ENCODE measurements at regions not wholly inside any gene's neighbourhood (a gene's known extent, or its start where the extent isn't known, plus 50 kb on each side); places are given as distances from the start of the nearest gene placed in this dataset.

DNA sequence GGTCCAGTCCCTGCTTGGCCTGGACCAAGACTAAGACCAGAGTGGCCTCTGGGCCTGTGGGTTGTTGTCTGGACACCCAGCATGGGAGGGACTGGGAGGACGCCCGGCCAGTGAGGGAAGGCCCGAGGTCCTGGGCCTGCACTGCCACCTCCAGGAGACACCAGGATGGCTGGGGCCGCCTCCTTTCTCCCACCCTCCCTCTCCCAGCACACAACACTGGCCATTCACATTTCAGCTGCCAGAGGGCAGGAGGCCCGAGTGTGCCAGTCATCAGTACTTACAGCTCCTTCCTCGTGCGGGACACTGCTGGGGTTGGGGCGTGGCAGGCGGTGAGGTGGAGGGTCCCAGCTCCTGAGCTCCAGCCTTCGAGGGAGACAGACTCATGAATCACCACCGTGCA is 133.5 kb downstream of the ASB1 start:
- H3K9me3 Mint-ChIP-seq = no peaks in the 10 kb centered on the region
- intact Hi-C loops (cut with micrococcal nuclease) = no loop called here
- no peaks in the 10 kb centered on the region for H3K27me3 Mint-ChIP-seq

DNA sequence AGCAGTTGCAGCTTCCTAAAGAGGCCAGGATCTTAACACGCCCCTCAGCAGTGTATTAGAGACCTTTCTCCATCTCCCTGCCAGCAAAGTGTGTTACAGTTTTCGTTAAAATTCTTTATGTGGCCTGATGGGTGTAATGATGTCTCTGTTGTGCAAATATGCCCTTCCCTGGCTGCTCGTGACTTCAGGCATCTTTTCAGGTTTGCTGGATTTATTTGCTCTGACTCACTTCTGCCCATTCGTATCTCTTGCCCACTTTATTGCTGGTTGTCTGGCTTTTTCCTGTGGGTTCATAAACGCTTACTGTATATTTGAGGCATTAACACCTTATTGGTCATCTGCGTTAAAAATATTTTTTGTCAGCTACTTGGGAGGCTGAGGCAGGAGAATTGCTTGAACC is 134.5 kb downstream of the ASB1 start:
- Mint-ChIP-seq H3K4me1 (ENCODE audit: low read depth) (no peaks in the 10 kb centered on the region), H3K36me3 (ENCODE audit: low read depth) (no peaks in the 10 kb centered on the region), H3K27ac (no peak overlapping the region), H3K4me3 (no peak overlapping the region), H3K27me3 (no peaks in the 10 kb centered on the region), H3K9me3 (no peaks in the 10 kb centered on the region)
- intact Hi-C loops (cut with micrococcal nuclease) = no loop called here

More for the DNA sequence above, 133.5 kb downstream of the ASB1 start:
- no peak overlapping the region for H3K4me3 Mint-ChIP-seq
- peaks cover 8% of the 10 kb centered on the region for H3K4me1 Mint-ChIP-seq (ENCODE audit: low read depth)
- no peaks in the 10 kb centered on the region for H3K36me3 Mint-ChIP-seq (ENCODE audit: low read depth)
- H3K27ac Mint-ChIP-seq = no peak overlapping the region

DNA sequence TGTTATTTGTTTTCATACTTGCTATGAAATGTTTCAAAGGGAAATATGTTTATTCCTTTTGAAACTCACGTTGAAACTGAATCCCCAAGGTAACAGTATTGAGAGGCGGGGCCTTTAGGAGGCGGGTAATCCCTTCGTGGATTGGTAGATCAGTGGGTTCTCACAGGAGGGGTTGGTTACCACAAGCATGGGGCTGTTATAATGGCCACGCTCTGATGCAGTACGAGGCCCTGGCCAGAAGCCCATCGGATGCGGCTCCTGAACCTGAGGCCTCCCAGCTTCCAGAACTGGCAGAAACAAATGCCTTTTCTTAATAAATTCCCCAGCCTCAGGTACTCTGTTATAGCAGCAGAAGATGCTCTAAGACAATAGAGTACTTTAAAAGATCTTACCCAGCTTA is 135.7 kb downstream of the ASB1 start:
- H3K4me1 Mint-ChIP-seq (ENCODE audit: low read depth) = peaks cover 8% of the 10 kb centered on the region
- intact Hi-C loops (cut with micrococcal nuclease) = no loop called here
- no peaks in the 10 kb centered on the region for H3K36me3 Mint-ChIP-seq (ENCODE audit: low read depth)
- H3K4me3 Mint-ChIP-seq = no peak overlapping the region
- no peaks in the 10 kb centered on the region for H3K9me3 Mint-ChIP-seq
- no peaks in the 10 kb centered on the region for H3K27me3 Mint-ChIP-seq
- no peak overlapping the region for H3K27ac Mint-ChIP-seq

DNA sequence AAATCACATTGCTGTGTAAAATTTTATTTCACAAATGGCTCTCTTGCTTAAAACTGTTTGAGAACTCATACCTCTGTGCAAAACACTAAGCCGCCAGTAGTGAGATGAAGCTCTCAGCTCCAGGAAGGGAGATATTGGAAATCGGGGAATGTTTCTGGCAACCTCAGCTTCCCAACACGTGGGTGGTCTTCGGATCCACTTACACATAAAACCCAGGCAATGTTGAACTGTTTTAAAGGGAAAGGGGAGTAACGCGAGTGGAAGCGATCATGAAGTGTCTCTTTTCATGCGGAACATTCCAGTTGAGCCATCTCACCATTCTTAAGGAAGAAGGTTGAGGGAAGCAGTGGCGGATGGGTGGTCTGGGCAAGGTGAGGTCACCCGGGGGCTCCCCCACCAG is 136.8 kb downstream of the ASB1 start:
- Mint-ChIP-seq H3K36me3 (ENCODE audit: low read depth) (no peaks in the 10 kb centered on the region), H3K27me3 (no peaks in the 10 kb centered on the region), H3K4me3 (no peak overlapping the region), H3K9me3 (no peaks in the 10 kb centered on the region), H3K4me1 (ENCODE audit: low read depth) (peaks cover 10% of the 10 kb centered on the region), H3K27ac (no peak overlapping the region)
- intact Hi-C loops (cut with micrococcal nuclease) = no loop called here

DNA sequence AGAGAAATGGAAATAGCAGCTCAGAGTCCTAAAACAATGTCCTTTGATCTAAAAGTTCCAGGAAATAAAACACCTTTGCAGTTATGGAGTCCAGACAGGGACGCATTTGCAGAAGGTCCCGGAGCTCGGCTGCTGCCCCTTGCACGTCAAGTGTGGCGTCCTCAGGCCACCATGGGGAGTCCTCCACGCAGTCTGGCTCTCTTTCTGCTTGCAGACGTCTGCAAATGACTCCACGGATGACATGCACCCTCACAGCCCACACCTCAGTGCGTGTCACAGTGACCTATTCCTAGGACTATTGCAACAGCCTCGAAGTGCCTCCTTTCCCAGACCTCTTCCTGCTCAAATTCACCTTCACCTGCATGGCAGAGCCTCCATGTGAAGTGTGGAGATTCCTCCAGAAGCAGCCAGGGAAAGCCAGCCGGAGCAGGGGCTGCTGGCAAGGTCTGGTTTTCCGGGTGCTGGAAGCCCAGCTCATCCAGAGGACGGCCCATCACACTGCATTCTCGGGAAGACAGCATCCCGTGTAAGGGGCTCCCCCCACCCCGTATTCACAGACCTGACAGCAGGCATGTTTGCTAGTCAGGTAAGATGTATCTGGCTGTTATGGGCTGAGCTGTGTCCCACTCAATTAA is 137.7 kb downstream of the ASB1 start:
- no peak overlapping the region for H3K27ac Mint-ChIP-seq
- no peaks in the 10 kb centered on the region for H3K9me3 Mint-ChIP-seq
- no peak overlapping the region for H3K4me3 Mint-ChIP-seq
- no peaks in the 10 kb centered on the region for H3K36me3 Mint-ChIP-seq (ENCODE audit: low read depth)
- no peaks in the 10 kb centered on the region for H3K27me3 Mint-ChIP-seq
- peaks cover 16% of the 10 kb centered on the region for H3K4me1 Mint-ChIP-seq (ENCODE audit: low read depth)
- intact Hi-C loops (cut with micrococcal nuclease) = no loop called here

DNA sequence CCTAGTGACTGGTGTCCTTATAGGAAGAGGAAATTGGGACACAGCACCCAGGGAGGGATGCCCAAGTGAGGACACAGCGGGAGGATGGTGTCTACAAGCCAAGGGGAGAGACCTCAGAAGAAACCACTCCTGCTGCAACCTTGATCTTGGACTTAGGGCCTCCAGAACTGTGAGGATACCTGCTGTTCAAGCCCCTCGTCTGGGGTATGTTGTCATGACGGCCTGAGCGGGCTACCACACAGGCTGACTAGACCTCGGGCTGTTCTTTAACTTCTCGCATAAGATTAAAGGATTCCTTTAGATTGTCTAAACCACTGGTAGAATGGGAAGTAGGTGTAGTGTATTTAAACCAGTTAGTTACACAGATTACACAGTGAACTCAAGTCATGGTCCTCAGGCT is 138.3 kb downstream of the ASB1 start:
- no peak overlapping the region for H3K27ac Mint-ChIP-seq
- H3K9me3 Mint-ChIP-seq = no peaks in the 10 kb centered on the region
- H3K4me3 Mint-ChIP-seq = no peak overlapping the region
- intact Hi-C loops (cut with micrococcal nuclease) = no loop called here
- H3K27me3 Mint-ChIP-seq = no peaks in the 10 kb centered on the region
- no peaks in the 10 kb centered on the region for H3K36me3 Mint-ChIP-seq (ENCODE audit: low read depth)
- H3K4me1 Mint-ChIP-seq (ENCODE audit: low read depth) = peaks cover 23% of the 10 kb centered on the region

DNA sequence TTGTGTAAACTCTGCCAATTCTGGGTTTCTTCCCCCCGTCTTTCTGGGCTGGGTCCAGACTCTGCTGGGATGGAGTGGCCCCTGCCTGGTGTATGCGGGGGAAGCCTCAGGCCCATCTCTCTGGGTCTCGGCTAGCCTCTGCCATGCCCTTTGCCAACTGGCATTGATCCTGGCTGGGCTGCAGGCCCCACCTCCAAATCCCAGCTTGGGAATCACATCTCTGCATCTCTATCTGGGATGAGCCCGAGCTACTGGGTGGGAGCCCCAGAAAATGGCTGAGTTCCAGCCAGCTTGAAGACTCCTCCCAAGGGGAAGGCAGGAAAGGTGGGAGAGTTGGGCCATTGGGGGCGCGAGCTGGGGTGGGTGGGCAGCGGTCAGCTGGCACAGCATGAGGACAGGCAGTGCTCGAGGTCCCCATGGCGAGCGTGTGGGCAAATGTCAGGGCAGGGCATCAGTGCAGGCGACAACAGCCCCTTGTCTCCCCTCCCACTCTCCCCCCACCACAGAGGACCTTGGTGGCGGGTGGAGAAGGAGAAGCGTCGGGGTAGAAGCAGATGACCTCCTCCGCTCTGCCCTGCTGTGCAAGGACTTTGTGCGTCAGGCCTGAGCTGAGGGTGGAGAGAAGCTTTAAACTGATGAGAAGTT is 139.4 kb downstream of the ASB1 start:
- intact Hi-C loops (cut with micrococcal nuclease) = no loop called here
- H3K4me1 Mint-ChIP-seq (ENCODE audit: low read depth) = peaks cover 25% of the 10 kb centered on the region

DNA sequence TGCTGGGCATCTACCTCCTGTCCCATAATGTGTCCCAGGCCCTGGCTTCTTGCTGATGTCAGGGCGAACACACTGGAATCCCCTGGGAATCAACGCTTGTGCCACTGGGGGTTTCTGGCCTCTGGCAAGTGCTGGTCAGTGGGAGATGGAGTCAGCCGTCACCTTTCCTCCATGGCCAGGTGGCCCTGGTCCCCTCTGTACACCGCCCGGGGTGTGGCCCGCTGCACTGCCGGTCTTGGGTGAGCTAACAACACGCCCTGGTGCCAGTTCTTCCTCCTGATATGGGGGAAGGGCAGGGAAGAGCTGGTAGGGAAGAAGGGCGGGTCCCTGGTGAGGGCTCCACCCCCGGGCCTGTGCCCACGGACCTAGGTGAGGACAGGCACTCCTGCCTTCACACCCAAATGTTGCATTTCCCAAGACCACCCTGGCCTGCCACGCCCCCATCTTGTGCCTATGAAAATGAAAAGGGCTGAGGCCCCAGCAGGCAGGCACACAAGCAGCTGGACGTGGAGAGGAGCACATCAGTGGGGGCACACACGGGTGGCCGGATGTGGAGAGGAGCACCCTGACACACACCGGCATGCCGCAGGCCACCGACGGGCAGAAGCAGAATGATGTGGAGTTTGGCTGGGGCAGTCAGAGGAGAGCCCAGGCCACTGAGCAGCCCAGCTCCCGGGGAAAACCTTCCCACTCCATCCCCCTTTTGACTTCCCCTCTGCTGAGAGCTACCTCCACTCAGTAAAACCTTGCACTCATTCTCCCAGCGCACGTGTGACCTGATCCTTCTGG is 140.5 kb downstream of the ASB1 start:
- Mint-ChIP-seq H3K36me3 (ENCODE audit: low read depth) (no peaks in the 10 kb centered on the region), H3K4me1 (ENCODE audit: low read depth) (peaks cover 36% of the 10 kb centered on the region), H3K9me3 (no peaks in the 10 kb centered on the region), H3K4me3 (no peak overlapping the region), H3K27me3 (no peaks in the 10 kb centered on the region), H3K27ac (no peak overlapping the region)
- intact Hi-C loops (cut with micrococcal nuclease) = no loop called here

More for the DNA sequence above, 139.4 kb downstream of the ASB1 start:
- H3K4me3 Mint-ChIP-seq = no peak overlapping the region
- no peaks in the 10 kb centered on the region for H3K9me3 Mint-ChIP-seq
- H3K27me3 Mint-ChIP-seq = no peaks in the 10 kb centered on the region
- H3K36me3 Mint-ChIP-seq (ENCODE audit: low read depth) = no peaks in the 10 kb centered on the region
- no peak overlapping the region for H3K27ac Mint-ChIP-seq

DNA sequence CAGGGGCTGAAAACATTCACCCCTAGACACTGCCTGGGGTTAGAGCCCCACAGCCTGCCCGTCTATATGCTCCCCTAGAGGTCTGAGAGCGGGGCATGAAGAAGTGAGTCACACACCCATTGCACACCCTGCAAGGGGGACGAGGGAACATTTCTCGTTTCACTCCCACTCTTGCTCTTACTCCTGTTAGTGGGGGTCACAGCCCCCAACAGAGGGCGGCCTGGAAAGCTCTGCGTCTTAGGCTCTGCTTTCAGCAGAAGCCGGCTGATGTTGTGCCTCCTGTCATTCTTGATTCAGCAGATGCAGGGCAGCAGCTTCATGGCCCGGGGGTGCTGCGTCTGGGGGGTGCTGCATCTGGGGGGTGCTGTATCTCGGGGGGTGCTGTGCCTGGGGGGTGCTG is 141.3 kb downstream of the ASB1 start:
- Mint-ChIP-seq H3K4me3 (no peak overlapping the region), H3K36me3 (ENCODE audit: low read depth) (no peaks in the 10 kb centered on the region)

DNA sequence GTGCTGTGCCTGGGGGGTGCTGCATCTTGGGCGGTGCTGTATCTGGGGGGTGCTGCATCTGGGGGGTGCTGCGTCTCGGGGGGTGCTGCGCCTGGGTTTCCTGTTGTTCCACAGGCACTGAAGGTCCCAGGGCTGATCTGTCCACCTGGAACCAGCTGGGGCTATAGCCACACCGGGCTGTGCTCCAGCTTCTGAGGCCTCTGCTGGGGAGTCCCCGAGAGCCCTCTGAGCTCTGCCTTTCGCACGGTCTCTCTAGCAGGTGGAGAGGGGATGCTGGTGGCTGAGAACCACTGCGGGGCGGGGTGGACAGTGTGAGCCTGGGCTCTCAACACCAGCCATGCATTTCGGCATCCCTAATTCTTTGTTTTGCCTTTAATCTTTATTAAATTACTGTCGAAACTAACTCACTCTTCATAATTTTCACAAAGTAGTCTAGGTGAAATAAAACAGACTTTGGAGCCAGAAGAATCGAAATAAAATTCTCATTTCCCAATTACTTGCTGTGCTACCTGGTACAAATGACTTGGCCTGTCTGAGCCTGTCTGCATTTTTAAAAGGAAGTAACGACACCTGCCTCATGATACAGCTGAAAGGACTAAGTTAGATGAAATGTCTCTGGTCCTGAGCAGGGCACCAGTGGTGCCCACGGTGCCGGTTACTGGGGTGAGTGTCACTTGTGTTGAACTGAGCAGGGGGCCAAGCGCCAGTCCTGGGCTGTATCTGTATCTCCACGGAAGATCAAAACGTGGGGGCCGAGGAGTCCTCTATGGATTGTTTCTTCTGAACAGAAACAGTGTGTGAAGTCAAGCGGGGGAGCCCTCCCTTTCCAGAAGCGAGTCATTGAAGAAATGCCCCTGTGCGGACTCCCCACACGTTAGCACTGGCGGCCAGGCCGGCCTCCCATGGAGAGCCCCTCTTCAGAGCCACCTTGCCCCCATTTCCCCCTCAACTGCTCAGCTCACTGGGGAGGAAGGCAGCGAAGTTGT is 142.0 kb downstream of the ASB1 start:
- H3K36me3 Mint-ChIP-seq (ENCODE audit: low read depth) = no peaks in the 10 kb centered on the region
- no peaks in the 10 kb centered on the region for H3K9me3 Mint-ChIP-seq
- H3K27me3 Mint-ChIP-seq = no peaks in the 10 kb centered on the region
- H3K4me1 Mint-ChIP-seq (ENCODE audit: low read depth) = peaks cover 36% of the 10 kb centered on the region
- no peak overlapping the region for H3K4me3 Mint-ChIP-seq
- H3K27ac Mint-ChIP-seq = no peak overlapping the region
- intact Hi-C loops (cut with micrococcal nuclease) = no loop called here

More for the DNA sequence above, 141.3 kb downstream of the ASB1 start:
- no peaks in the 10 kb centered on the region for H3K27me3 Mint-ChIP-seq
- peaks cover 36% of the 10 kb centered on the region for H3K4me1 Mint-ChIP-seq (ENCODE audit: low read depth)
- H3K9me3 Mint-ChIP-seq = no peaks in the 10 kb centered on the region
- H3K27ac Mint-ChIP-seq = no peak overlapping the region
- intact Hi-C loops (cut with micrococcal nuclease) = no loop called here

DNA sequence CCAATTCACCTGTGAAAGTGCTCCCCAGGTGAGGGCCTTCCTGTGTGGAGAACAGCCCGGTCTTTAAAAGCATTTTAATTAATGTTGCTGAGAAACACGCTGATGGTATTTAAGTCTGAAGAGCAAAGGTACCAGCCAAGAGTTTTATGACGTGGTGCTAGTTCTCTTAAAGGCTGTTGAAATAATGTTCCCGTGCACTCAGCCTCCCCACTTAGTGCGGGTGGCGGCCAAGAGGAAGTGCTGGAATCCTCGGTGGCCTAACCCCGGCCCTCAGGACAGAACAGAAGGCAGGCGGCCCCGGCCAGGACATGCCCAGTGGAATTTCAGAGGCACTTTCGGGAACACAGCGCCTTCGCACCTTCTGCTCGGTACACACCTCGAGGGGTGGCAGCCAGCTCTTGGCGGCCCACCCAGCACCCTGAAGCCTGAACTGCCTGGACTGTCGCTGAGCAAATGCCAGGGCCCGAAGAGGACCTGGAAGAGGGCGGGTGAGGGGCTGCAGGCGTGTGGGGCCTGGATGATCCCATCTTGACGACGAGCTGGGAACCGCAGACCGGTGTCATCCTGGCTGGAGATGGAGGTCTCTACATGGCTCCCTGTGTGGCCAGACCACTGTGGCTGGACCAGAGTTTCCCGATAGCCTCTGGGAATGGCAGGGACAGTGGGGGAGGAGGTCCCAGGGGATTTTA is 142.9 kb downstream of the ASB1 start:
- H3K9me3 Mint-ChIP-seq = no peaks in the 10 kb centered on the region
- H3K27ac Mint-ChIP-seq = no peak overlapping the region
- no peaks in the 10 kb centered on the region for H3K36me3 Mint-ChIP-seq (ENCODE audit: low read depth)
- intact Hi-C loops (cut with micrococcal nuclease) = no loop called here
- peaks cover 36% of the 10 kb centered on the region for H3K4me1 Mint-ChIP-seq (ENCODE audit: low read depth)
- no peaks in the 10 kb centered on the region for H3K27me3 Mint-ChIP-seq
- no peak overlapping the region for H3K4me3 Mint-ChIP-seq

DNA sequence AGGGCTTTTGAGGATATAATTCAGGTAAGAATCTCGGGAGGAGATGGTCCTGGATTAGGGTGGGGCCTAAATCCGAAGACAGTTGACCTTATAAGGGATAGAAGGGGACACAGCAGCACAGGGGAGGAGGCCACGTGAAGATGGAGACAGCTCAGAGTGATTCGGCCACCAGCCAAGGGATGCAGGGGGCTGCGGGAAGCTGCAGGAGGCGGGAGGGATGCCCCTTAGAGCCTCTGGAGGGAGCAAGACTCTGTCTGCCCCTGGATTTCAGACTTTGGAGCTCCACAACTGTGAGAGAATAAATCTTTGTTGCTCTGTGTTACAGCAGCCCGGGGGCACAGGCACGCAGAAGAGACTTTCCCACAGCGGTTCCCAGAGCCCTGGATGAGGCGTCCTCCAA is 143.7 kb downstream of the ASB1 start:
- intact Hi-C loops (cut with micrococcal nuclease) = no loop called here
- no peak overlapping the region for H3K27ac Mint-ChIP-seq
- no peaks in the 10 kb centered on the region for H3K9me3 Mint-ChIP-seq
- no peaks in the 10 kb centered on the region for H3K27me3 Mint-ChIP-seq
- H3K4me1 Mint-ChIP-seq (ENCODE audit: low read depth) = peaks cover 36% of the 10 kb centered on the region
- H3K4me3 Mint-ChIP-seq = no peak overlapping the region
- no peaks in the 10 kb centered on the region for H3K36me3 Mint-ChIP-seq (ENCODE audit: low read depth)

DNA sequence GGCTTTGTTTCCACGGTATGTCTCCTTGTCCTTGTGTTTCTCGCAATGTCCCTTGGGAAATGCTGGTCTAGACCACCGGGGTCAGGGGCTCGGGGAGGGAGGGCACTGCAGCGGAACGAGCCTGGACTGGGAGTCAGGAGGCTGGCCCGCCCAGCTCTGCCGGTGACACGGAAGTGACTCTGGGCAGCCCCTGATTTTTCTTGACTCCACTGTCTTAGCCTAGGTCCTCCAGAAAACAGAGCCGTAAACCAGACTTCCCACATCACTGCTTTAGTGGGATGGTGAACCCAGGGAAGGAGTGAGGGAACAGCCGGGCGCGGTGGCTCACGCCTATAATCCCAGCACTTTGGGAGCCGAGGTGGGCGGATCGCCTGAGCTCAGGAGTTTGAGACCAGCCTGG is 144.2 kb downstream of the ASB1 start:
- intact Hi-C loops (cut with micrococcal nuclease) = no loop called here
- Mint-ChIP-seq H3K27me3 (no peaks in the 10 kb centered on the region), H3K27ac (no peak overlapping the region), H3K36me3 (ENCODE audit: low read depth) (no peaks in the 10 kb centered on the region), H3K4me1 (ENCODE audit: low read depth) (peaks cover 36% of the 10 kb centered on the region), H3K9me3 (no peaks in the 10 kb centered on the region), H3K4me3 (no peak overlapping the region)
